OCI-LY7 (cell line): ENCODE measurements at regions not wholly inside any gene's neighbourhood (a gene's known extent, or its start where the extent isn't known, plus 50 kb on each side); places are given as distances from the start of the nearest gene placed in this dataset.

Experiments used
- EZH2phosphoT487 ChIP-seq: fragments of 200-600 bp; sonication (generic); IDR thresholded peaks from 2 replicates; pipeline ENCODE4 v1.6.1; 2018; ENCODE audit warnings: low read depth, borderline replicate concordance, mild to moderate bottlenecking, mixed run types, antibody characterized with exemption, low read length, moderate library complexity, mixed read lengths
- TF ChIP-seq, protein P1 (sequence below): fragments of 200-600 bp; sonication (generic); conservative IDR thresholded peaks from 2 replicates; pipeline ENCODE4 v1.5.1; 2014; ENCODE audit warnings: mild to moderate bottlenecking, antibody characterized with exemption, low read length, moderate library complexity, mixed read lengths

GRCh38 chr16:85337910-85338637 is 225.8 kb upstream of the CIBAR2 start:
- TF ChIP-seq, protein P1, sequence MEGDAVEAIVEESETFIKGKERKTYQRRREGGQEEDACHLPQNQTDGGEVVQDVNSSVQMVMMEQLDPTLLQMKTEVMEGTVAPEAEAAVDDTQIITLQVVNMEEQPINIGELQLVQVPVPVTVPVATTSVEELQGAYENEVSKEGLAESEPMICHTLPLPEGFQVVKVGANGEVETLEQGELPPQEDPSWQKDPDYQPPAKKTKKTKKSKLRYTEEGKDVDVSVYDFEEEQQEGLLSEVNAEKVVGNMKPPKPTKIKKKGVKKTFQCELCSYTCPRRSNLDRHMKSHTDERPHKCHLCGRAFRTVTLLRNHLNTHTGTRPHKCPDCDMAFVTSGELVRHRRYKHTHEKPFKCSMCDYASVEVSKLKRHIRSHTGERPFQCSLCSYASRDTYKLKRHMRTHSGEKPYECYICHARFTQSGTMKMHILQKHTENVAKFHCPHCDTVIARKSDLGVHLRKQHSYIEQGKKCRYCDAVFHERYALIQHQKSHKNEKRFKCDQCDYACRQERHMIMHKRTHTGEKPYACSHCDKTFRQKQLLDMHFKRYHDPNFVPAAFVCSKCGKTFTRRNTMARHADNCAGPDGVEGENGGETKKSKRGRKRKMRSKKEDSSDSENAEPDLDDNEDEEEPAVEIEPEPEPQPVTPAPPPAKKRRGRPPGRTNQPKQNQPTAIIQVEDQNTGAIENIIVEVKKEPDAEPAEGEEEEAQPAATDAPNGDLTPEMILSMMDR, result no peak
- TF ChIP-seq EZH2phosphoT487, result no peak
